Body of pancreas (tissue), 4 donors: ENCODE measurements at regions not wholly inside any gene's neighbourhood (a gene's known extent, or its start where the extent isn't known, plus 50 kb on each side); places are given as distances from the start of the nearest gene placed in this dataset.

Experiments
- CTCF ChIP-seq, 7 experiments: fragments of 450-650 bp in 4 of 7; fragments of 200-600 bp in 3 of 7; sonication (generic) in 3 of 7; IDR thresholded peaks; one replicate each; pipeline ENCODE4 v1.5.1; 2016 to 2019; ENCODE audit warnings: antibody characterized with exemption in 7 of 7
- POLR2A ChIP-seq, 3 donors: fragments of 450-650 bp; IDR thresholded peaks; one replicate each; pipeline ENCODE4 v1.6.1; 2016; ENCODE audit warnings: antibody characterized with exemption in 3 of 3, mild to moderate bottlenecking in 2 of 3

GRCh38 chr12:9276990-9277389 is 68.8 kb upstream of the PZP start:
- TF ChIP-seq CTCF (IDR thresholded peaks at IDR 0.05) (no peak), POLR2A (IDR thresholded peaks at IDR 0.05) (no peak)
